Large intestine (tissue), 3 donors: ENCODE measurements at regions not wholly inside any gene's neighbourhood (a gene's known extent, or its start where the extent isn't known, plus 50 kb on each side); places are given as distances from the start of the nearest gene placed in this dataset.

ENCODE experiments used
- DNase-seq, 2 donors: peaks; one replicate each; pipeline versions ENCODE4 v3.0.0 to v3.0.0-alpha.2; 2013
- H3K27ac ChIP-seq: one replicate; pipeline ENCODE4 v1.5.1; 2013; ENCODE audit warnings: low read length
- H3K27me3 ChIP-seq: 2 replicates; pipeline ENCODE4 v1.6.1; 2013; ENCODE audit warnings: low read length; ENCODE audit not compliant: control insufficient read depth, insufficient read depth
- H3K36me3 ChIP-seq: 2 replicates; pipeline ENCODE4 v1.6.1; 2013; ENCODE audit warnings: low read length; ENCODE audit not compliant: control insufficient read depth, insufficient read depth
- H3K4me1 ChIP-seq: one replicate; pipeline ENCODE4 v1.6.1; 2013; ENCODE audit warnings: low read length; ENCODE audit not compliant: control insufficient read depth, insufficient read depth
- H3K4me3 ChIP-seq: one replicate; pipeline ENCODE4 v1.5.1; 2013; ENCODE audit warnings: low read length
- H3K9me3 ChIP-seq: one replicate; pipeline ENCODE4 v1.6.1; 2013; ENCODE audit warnings: mild to moderate bottlenecking, low read depth, low read length, moderate library complexity; ENCODE audit not compliant: control insufficient read depth
- WGBS: methylation state at CpG from one replicate; pipeline ENCODE4 v1.1.5; 2013; ENCODE audit warnings: low lambda C conversion rate; ENCODE audit not compliant: insufficient coverage; 5-methylcytosine and 5-hydroxymethylcytosine counted together

DNA sequence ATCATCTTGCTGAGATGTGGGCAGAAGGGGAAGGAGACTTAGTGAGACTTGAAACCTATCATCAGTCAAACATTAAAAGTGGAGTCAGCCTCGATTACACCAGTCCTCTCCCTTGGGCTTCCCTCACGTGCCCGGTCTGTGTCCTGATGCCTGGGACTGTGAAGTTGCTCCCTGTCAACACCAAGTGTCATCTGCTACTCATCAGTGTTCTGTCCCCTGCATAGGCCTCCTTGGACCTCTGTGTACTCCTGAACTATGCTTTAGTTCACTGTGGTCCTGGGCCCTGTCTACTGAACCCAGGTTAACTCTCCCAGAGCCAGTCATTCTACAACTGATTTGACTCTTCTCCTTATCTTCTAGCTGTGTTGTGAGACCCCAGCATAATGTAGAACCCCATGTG lies 506.3 kb downstream of the TYW1 start:
- Histone ChIP-seq H3K4me1 (no peaks in the 10 kb centered on the region), H3K9me3 (no peaks in the 10 kb centered on the region), H3K27me3 (no peaks in the 10 kb centered on the region), H3K36me3 (no peaks in the 10 kb centered on the region), H3K27ac (no peak overlapping the region), H3K4me3 (no peak overlapping the region)
- WGBS: no CpG with 5 or more reads among the region's 3 CpGs
- DNase-seq: no peak

GRCh38 chr7:67505449-67505848 lies 508.8 kb downstream of the TYW1 start:
- DNase-seq: no peak
- Histone ChIP-seq H3K4me3 (no peak overlapping the region), H3K27me3 (no peaks in the 10 kb centered on the region), H3K9me3 (no peaks in the 10 kb centered on the region), H3K27ac (no peak overlapping the region), H3K4me1 (no peaks in the 10 kb centered on the region), H3K36me3 (no peaks in the 10 kb centered on the region)

GRCh38 chr7:67512481-67512880 lies 515.8 kb downstream of the TYW1 start:
- WGBS: 59% methylated on average over 2 of the region's 7 CpGs
- H3K4me1 ChIP-seq: no peaks in the 10 kb centered on the region
- DNase-seq: no peak

DNA sequence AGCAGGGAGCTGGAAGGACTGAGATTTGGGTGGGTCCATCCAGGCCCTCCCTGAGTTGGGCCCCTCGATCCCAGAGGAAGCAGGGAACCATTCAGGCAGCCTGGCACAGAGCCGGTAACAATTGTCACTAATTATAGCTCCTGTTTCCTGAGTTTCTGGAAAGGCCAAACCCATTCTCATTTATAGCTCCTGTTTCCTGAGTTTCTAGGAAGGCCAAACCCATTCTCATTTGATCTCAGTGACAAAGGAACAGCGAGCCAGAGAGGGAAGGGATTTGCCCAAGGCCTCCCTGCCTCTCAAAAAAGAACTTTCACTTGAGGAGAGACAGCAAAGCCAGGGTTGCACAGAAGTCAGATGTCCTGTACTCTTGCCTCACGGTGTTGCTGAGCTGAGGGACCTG lies 521.9 kb downstream of the TYW1 start:
- Histone ChIP-seq H3K9me3 (no peaks in the 10 kb centered on the region), H3K27me3 (no peaks in the 10 kb centered on the region), H3K27ac (no peak overlapping the region), H3K4me3 (no peak overlapping the region), H3K4me1 (no peaks in the 10 kb centered on the region), H3K36me3 (no peaks in the 10 kb centered on the region)
- WGBS: no CpG with 5 or more reads among the region's 4 CpGs
- DNase-seq: peak in 1 of 2 donors; percentile 4

More at GRCh38 chr7:67512481-67512880, 515.8 kb downstream of the TYW1 start:
- Histone ChIP-seq H3K36me3 (no peaks in the 10 kb centered on the region), H3K9me3 (no peaks in the 10 kb centered on the region), H3K27me3 (no peaks in the 10 kb centered on the region), H3K4me3 (no peak overlapping the region), H3K27ac (no peak overlapping the region)

DNA sequence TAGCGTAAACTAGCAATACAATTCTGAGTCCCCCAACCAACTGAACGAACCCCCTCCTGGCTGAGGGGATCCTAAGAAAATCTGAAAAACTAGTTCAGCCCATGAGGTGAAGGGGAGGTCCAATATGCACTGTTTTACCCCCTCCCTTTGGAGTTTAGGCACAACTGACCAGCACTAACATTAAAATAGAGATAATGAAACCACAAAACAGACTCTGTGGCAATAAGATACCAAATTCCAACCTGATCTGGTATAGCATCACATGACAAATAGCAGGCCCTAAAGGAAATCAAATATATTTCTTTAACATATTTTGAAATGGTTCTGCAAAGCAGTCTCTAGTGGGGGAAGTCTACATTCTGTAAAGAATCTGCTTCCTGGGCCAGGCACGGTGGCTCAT lies 522.5 kb downstream of the TYW1 start:
- Histone ChIP-seq H3K27ac (no peak overlapping the region), H3K9me3 (no peaks in the 10 kb centered on the region), H3K36me3 (no peaks in the 10 kb centered on the region), H3K27me3 (no peaks in the 10 kb centered on the region), H3K4me1 (no peaks in the 10 kb centered on the region), H3K4me3 (no peak overlapping the region)
- 100% methylated on average over 1 of the region's 3 CpGs for WGBS
- no peak for DNase-seq

DNA sequence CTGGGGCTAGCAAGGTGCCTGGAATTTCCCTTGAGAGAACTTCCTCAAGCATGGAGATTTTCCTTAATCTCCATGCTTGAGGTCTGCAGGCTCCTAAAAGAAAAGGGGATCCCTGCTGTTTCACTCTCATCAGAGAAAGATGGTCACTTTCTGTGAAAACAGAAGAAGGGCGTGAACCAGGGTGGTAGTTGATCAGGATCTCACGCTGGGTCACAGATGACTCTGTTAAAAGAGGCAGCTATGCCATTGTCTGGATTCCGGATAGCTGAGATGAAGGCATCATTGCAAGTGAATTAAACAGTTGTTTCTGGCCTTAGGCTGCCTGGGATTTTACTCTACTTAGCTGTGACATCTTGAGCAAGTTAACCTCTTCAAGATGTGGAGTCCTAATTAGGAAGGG lies 525.9 kb downstream of the TYW1 start:
- no peak overlapping the region for H3K27ac ChIP-seq
- no peak for DNase-seq
- H3K9me3 ChIP-seq: no peaks in the 10 kb centered on the region
- no peak overlapping the region for H3K4me3 ChIP-seq
- no peaks in the 10 kb centered on the region for H3K4me1 ChIP-seq
- H3K27me3 ChIP-seq: no peaks in the 10 kb centered on the region
- H3K36me3 ChIP-seq: no peaks in the 10 kb centered on the region
- no CpG with 5 or more reads among the region's 3 CpGs for WGBS

DNA sequence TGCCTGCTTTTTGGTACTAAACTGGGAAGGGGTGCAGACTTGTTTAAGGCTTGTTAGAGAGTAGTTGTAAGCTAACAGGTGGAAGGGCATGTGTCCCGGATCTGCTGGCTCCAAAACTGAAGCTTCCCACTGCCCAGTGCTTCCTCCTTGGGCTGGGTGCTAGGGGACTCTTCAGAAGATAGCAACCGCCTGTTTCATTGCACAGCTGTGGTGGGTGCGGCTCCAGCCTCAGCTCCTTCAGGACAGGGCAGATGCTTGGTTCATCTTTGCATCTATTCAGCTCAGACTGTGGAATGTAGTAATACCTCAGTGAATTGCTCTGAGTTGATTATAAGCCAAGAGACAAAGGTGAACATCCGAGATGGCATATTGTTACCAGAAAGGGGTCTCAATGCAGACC lies 527.1 kb downstream of the TYW1 start:
- DNase-seq: no peak
- Histone ChIP-seq H3K4me1 (no peaks in the 10 kb centered on the region), H3K4me3 (no peak overlapping the region), H3K36me3 (no peaks in the 10 kb centered on the region), H3K27ac (no peak overlapping the region), H3K9me3 (no peaks in the 10 kb centered on the region), H3K27me3 (no peaks in the 10 kb centered on the region)
- WGBS: no CpG with 5 or more reads among the region's 4 CpGs

DNA sequence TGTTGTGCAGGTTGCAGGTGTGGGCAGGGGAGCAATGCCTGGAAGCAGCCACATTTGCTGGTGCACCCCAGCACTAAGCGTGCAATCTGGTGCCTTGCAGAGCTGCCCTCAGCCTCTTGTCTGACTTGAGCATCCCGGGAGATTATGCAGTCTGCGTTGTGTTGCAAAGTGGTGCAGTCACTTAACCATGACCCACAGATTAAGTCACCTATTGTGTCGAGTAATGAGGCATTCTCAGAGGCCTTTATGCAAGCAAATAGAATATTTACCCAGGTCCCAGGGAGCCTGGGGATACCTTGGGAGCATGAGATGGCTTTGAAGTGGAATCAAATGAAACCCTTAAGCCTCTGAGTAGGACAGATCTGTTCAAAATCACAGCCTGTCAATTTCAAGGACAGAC lies 529.0 kb downstream of the TYW1 start:
- no peak overlapping the region for H3K27ac ChIP-seq
- H3K4me1 ChIP-seq: no peaks in the 10 kb centered on the region
- DNase-seq: no peak
- H3K4me3 ChIP-seq: no peak overlapping the region
- no peaks in the 10 kb centered on the region for H3K27me3 ChIP-seq
- no peaks in the 10 kb centered on the region for H3K9me3 ChIP-seq
- whole genome bisulfite sequencing: no CpG with 5 or more reads among the region's 4 CpGs
- H3K36me3 ChIP-seq: no peaks in the 10 kb centered on the region

- H3K9me3 ChIP-seq: no peaks in the 10 kb centered on the region
- H3K4me3 ChIP-seq: no peak overlapping the region
- no peaks in the 10 kb centered on the region for H3K27me3 ChIP-seq
- H3K27ac ChIP-seq: no peak overlapping the region
- H3K36me3 ChIP-seq: no peaks in the 10 kb centered on the region
- no peak for DNase-seq
- H3K4me1 ChIP-seq: no peaks in the 10 kb centered on the region
- 86% methylated on average over 6 of the region's 8 CpGs for WGBS
Observed at GRCh38 chr7:67535241-67535989, 538.8 kb downstream of the TYW1 start.

DNA sequence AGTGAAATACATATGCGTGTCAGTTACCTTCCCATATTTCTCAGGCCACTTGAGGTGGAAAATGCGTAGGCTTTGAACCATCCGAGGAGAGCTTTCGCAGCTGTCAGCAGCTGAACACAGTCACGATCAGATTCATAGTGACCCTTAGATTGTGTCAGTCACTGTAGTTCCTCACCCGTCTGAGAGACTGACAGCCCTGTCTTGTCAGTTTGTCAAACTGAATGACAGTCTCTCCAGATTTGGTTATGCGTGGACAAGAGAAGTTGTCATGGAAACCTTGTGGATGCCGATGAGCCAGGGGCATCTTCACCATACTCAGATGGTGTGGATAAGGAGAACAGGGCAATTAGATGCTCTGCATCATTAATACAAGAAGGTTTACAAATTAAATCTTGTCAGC lies 546.3 kb downstream of the TYW1 start:
- Histone ChIP-seq H3K4me1 (no peaks in the 10 kb centered on the region), H3K27me3 (no peaks in the 10 kb centered on the region), H3K27ac (no peak overlapping the region), H3K36me3 (no peaks in the 10 kb centered on the region), H3K9me3 (no peaks in the 10 kb centered on the region), H3K4me3 (no peak overlapping the region)
- no peak for DNase-seq
- no CpG with 5 or more reads among the region's 8 CpGs for WGBS

- Histone ChIP-seq H3K4me1 (no peaks in the 10 kb centered on the region), H3K9me3 (no peaks in the 10 kb centered on the region), H3K36me3 (no peaks in the 10 kb centered on the region), H3K27me3 (no peaks in the 10 kb centered on the region), H3K27ac (no peak overlapping the region), H3K4me3 (no peak overlapping the region)
- WGBS: 92% methylated on average over 2 of the region's 7 CpGs
- no peak for DNase-seq
Observed at GRCh38 chr7:67547183-67547907, 550.7 kb downstream of the TYW1 start.
